ENCODE measurements at regions not wholly inside any gene's neighbourhood (a gene's known extent, or its start where the extent isn't known, plus 50 kb on each side); places are given as distances from the start of the nearest gene placed in this dataset.
A peak's percentile ranks its signal among the peaks of the same experiment; 100 is the strongest.

DNA sequence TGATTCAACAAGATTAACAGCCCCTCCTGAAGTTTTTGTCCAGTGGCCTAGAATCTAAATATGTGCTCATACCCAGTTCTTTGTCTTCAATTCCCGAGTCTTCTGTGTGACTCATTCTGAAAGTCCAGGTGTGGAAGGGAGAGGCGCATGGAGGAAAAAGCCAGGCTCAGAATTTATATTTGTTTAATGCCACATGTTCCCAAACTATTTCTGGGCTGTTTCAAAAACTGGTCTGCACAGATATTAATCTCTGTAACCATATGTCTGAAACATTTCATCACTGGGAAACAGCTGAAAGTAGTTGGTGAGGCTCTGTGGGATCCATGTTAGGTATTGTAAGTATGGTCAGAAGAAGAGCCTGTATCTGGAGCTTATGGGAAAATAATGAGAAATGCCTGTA lies 266.0 kb downstream of the PAX1 start:
- intact Hi-C loops (cut with DNase I): no loop called here
- DNase-seq (ENCODE audit: low spot score): no peak
- no peak for ATAC-seq

DNA sequence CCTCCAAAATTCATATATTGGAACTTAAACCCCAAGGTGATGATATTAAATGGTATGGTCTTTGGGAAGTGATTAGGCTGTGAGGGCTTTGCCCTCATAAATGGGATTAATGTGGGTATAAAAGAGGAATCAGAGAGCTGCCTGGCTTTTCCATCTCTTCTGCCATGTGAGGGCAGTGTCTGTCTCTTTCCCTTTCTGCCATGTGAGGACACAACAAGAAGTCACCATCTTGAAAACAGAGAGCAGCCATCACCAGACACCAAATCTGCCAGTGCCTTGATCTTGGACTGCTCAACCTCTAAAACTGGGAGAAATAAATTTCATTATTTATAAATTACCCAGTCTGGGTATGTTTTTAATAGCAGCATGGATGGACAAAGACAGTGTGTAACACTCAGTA lies 263.0 kb downstream of the PAX1 start:
- DNase-seq (ENCODE audit: low spot score) (no peak), ATAC-seq (no peak)
- intact Hi-C loops (cut with DNase I): no loop called here

- DNase-seq (ENCODE audit: low spot score) (no peak), ATAC-seq (no peak)
- intact Hi-C loops (cut with DNase I): no loop called here
Observed at GRCh38 chr20:21967481-21967880, 262.0 kb downstream of the PAX1 start.

DNA sequence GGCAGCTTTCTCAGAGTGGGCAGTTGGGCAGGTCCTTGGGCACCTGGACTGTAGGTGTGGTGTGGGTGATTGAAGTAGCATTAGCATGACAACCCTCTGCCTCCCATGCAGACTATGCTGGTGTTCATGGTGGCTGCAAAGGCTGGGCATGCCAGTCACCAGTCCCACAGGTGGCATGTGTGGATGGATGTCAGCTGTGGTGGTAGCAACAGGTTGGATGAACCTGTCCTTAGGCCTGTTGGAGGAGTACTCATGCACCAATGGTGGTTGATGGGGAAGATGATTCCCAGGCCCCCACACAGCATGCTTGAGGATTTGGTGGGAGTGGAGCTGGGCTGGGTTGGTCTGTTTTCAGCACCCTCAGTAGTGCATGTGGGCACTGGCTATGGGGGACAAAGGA lies 251.1 kb downstream of the PAX1 start:
- intact Hi-C loops (cut with DNase I): no loop called here
- no peak for ATAC-seq
- DNase-seq (ENCODE audit: low spot score): no peak

DNA sequence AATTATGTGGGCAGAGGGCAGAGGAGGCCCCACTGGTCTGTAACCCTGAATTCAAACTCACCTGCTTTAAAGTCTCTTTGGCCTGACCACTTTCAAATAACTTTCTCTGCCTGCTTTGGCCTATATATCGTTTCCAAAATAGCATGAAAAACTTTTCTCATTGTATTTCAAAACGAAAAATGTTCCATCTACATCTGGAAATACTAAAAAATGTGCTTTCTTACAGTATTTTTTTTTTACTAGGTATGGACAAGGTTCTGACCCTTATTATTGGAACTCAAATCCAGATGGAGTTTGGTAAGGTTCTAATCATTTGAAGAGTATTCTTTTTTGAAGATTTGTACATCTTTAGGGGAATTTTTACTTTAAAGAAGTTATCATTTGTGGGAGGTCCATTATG lies 241.9 kb downstream of the PAX1 start:
- DNase-seq (ENCODE audit: low spot score): no peak
- intact Hi-C loops (cut with DNase I): no loop called here
- ATAC-seq: no peak

- ATAC-seq: no peak
- intact Hi-C loops (cut with DNase I): no loop called here
Observed at GRCh38 chr20:21944227-21944626, 238.8 kb downstream of the PAX1 start.

GRCh38 chr20:21941941-21942805 lies 236.7 kb downstream of the PAX1 start:
- DNase-seq (ENCODE audit: low spot score) (no peak), ATAC-seq (peak; percentile 84)
- intact Hi-C loops (cut with DNase I): no loop called here

More at GRCh38 chr20:21944227-21944626, 238.8 kb downstream of the PAX1 start:
- DNase-seq (ENCODE audit: low spot score): no peak

DNA sequence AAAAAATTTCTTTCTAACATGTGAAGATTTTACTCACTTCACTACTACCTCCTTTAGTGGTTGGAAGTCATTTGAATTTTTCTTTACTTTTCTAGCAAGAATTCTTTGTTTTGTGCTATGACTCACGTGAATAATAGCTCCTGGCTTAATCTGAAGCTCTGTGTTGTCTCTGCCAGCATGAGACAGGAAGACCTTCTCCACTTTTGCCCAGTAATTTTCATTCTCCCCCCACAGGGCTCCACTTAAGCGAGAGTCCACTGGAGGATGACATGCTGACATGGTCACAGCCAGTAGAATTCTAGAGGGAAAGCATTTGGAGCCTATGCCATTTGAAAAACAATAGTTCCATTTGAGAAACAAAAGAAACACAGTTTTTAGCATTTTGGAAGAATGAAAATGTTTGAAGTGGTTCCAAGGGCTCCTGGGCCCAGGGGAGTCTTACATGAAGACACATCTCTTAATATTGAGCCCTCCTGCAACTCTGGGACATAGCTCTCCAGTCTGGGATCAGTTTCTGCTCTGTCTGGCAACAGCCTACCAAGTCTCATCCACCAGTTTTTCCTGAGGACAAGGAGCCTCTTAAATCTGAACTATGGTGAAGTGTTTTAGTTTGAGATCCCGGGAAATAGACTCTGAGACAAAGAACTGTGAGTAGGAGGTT lies 231.4 kb downstream of the PAX1 start:
- DNase-seq (ENCODE audit: low spot score) (no peak), ATAC-seq (no peak)
- intact Hi-C loops (cut with DNase I): no loop called here

DNA sequence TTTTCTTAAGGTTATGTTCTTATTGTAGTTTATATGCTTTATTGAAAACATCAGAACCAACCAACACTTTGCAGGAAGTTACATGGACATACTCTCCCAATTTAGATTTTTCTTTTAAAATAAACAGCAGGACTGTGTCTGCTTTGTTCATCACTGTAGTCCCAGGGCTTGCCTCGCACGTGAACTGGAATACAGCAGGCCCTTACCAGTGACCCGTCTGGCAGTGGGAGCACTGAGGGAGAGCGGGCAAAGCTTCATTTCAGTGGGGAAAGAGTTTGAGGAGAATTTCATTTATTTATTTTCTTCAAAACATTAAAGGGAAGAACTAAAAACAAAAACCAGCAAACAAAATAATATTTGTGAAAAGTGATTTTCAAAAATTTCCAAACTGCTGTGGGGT lies 230.8 kb downstream of the PAX1 start:
- intact Hi-C loops (cut with DNase I): no loop called here
- no peak for DNase-seq (ENCODE audit: low spot score)
- no peak for ATAC-seq

- ATAC-seq: no peak
- intact Hi-C loops (cut with DNase I): no loop called here
- no peak for DNase-seq (ENCODE audit: low spot score)
Observed at GRCh38 chr20:21933526-21933925, 228.1 kb downstream of the PAX1 start.

DNA sequence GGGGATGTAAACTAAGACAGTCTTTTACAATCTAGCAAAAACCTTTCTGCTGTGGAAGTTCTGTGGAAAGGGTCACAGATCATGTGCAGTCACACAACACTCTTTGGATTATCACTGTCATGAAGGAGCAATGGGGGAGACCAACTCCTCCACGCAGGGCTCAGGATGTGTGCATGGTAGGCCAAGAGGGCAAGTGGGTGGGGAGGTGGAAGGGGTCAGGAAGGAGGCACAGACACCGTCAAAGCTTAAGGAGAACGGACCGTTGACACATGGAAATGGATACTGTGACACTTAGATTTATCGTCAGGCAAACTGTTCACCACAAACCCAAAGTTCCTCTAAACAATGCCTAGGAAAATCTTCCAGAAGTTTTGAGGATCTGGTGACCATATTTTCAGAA lies 215.8 kb downstream of the PAX1 start:
- DNase-seq (ENCODE audit: low spot score) (no peak), ATAC-seq (no peak)
- intact Hi-C loops (cut with DNase I): no loop called here

GRCh38 chr20:21920211-21920610 lies 214.7 kb downstream of the PAX1 start:
- DNase-seq (ENCODE audit: low spot score): no peak
- no peak for ATAC-seq
- intact Hi-C loops (cut with DNase I): no loop called here

GRCh38 chr20:21918398-21918797 lies 212.9 kb downstream of the PAX1 start:
- DNase-seq (ENCODE audit: low spot score) (no peak), ATAC-seq (no peak)
- intact Hi-C loops (cut with DNase I): no loop called here

DNA sequence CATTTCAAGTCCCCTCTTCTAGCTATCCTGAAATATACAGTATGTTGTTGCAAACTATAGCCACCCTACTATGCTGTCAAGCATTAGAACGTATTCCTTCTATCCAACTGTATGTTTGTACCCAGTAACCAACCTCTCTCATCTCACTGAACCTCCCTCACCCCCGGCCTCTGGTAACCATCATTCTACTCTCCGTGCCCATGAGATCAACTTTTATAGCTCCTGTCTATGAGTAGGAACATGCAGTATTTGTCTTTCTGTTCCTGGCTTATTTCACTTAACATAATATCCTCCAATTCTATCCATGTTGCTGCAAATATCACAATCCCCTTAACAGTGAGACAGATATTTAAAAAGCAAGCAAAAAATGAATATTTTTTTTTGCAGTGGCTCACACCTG lies 196.9 kb downstream of the PAX1 start:
- DNase-seq (ENCODE audit: low spot score): no peak
- ATAC-seq: no peak
- intact Hi-C loops (cut with DNase I): no loop called here

DNA sequence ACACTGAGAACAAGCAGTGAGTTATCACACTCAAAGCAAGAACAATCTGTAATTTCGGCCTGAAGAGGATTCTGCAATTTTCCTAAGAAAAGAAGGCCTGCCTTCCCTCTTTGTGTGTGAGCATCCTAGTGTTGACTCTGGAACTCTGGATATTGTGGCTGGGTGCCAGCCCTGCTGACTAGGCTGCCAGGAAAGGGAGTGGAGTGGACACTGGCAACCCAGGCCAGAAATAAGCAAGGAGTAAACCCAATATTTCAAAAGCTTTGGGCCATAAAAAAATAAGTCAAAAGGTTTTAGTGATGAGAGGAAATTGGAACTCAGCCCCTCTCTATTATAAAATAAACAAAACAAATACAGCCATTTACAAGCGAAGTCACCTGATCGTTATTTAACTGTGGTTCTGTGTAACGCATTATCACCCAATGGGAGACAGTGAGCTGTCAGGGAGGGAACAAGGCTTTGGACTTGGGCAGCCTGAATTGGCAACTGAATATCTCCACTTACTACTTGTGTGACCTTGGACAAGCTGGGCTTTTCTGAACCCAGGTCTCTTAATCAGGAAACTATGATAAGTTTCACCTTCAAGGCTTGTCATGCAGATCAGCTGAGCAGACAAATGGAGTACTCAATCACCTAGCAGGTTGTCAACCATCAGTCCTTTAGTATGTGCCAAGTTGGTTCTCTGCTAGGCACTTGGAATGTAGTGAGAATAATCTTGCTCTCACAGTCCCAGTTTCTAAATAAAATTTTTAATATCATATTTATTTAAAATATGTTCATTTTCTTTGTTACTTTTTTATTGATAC lies 196.2 kb downstream of the PAX1 start:
- peak; percentile 92 for DNase-seq (ENCODE audit: low spot score)
- intact Hi-C loops (cut with DNase I): no loop called here

GRCh38 chr20:21900431-21900830 lies 195.0 kb downstream of the PAX1 start:
- intact Hi-C loops (cut with DNase I): no loop called here
- ATAC-seq (no peak), DNase-seq (ENCODE audit: low spot score) (no peak)

More for the DNA sequence above, 196.2 kb downstream of the PAX1 start:
- ATAC-seq: peak; percentile 99

DNA sequence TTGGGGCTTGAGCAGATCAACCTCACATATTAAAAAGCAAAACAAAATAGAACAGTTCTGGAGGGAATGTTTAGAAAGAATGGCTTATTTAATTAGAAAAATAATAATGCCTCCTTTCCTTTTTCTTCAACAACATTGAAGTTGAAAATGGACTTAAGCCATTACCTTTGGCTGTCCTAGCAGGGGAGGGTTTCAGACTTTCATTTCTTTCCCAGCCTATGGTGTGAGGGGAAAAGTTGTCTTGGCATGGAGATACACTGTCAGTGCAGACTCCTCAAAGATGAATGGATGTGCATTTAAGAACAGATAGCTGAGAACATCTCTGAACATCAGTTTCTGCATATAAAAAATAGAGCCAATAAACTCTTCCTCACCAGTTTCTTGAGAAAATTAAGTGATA lies 169.5 kb downstream of the PAX1 start:
- ATAC-seq: no peak
- intact Hi-C loops (cut with DNase I): no loop called here
- DNase-seq (ENCODE audit: low spot score): no peak

DNA sequence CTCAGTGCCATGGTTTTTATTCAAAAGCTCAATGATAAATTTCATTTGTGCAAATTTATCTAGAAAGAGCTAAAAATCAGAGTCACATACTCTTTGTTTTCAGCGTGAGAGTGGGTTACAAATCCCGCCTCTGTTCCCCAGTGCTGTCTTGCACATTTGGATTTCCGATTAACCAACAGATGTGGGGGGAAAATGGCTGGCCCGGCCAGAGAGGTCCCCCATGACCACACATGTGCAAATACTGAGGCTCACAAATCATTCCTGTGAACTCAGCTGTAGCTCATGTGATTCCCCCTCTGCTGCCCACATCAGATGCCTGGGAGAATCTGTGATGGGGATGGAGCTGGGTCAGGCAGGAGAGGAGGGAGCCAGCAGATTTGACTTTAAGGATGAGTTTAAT lies 168.7 kb downstream of the PAX1 start:
- ATAC-seq: peak; percentile 34
- intact Hi-C loops (cut with DNase I): no loop called here
- no peak for DNase-seq (ENCODE audit: low spot score)

DNA sequence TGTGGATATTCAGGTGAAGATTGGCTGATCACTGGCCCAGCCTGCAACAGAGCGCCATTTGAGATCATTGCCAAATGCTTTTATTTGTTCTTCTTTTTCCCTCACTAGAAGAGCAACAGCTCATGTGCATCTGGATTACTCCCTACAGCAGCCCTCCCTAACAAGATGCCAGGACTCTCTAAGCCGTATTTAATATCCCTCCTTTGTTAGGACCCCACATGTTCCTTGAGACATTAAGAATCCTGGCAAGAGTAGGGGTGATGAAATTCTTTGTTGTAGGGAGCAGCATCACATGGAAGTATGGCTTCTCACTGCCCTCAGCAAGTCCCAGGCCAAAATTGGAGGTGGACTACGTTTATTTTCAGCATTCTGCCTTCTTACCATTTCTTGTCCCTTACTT lies 167.8 kb downstream of the PAX1 start:
- no peak for ATAC-seq
- no peak for DNase-seq (ENCODE audit: low spot score)

GRCh38 chr20:21867811-21868210 lies 162.3 kb downstream of the PAX1 start:
- no peak for ATAC-seq
- intact Hi-C loops (cut with DNase I): no loop called here

More for the DNA sequence above, 167.8 kb downstream of the PAX1 start:
- intact Hi-C loops (cut with DNase I): no loop called here

More at GRCh38 chr20:21867811-21868210, 162.3 kb downstream of the PAX1 start:
- no peak for DNase-seq (ENCODE audit: low spot score)

Measured in sciatic nerve (tissue), 2 donors.